ENCODE measurements at regions not wholly inside any gene's neighbourhood (a gene's known extent, or its start where the extent isn't known, plus 50 kb on each side); places are given as distances from the start of the nearest gene placed in this dataset.

DNA sequence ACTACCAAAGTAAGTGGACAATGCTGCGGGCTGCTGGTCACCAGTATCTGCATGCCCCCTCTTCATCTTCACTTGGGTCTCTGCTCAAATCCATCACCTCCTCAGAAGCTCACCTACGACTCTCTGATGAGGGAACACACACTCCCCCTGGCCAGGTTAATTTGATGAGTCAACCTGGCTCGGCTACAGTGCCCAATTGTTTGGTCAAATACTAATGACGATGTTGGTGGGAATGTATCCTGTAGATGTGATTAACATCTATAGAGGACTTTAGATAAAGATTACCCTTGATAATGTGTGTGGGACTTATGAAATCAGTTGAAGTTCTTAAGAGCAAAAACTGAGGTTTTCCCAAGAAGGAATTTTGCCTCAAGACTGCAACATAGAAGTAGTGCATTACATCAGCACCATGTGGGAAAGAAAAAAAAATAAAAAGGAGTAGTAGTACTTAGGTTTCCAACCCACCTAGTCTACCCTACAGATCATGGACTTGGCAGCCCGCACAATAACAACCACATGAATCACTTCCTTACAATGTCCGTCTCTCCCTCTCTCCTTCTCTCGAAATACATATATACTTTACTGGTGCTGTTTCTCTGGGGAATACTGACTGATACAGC is 467.3 kb downstream of the DNAH5 start:
- Histone ChIP-seq H3K27me3 (no peaks in the 10 kb centered on the region), H3K36me3 (no peaks in the 10 kb centered on the region), H3K9me3 (peaks cover 0 to 5% (median 0%) of the 10 kb centered on the region in 4 donors), H3K4me1 (no peaks in the 10 kb centered on the region), H3K4me3 (no peak overlapping the region), H3K27ac (no peak overlapping the region)
- no peak for DNase-seq
- TF ChIP-seq POLR2A (IDR thresholded peaks at IDR 0.05): no peak
- TF ChIP-seq, protein P1, sequence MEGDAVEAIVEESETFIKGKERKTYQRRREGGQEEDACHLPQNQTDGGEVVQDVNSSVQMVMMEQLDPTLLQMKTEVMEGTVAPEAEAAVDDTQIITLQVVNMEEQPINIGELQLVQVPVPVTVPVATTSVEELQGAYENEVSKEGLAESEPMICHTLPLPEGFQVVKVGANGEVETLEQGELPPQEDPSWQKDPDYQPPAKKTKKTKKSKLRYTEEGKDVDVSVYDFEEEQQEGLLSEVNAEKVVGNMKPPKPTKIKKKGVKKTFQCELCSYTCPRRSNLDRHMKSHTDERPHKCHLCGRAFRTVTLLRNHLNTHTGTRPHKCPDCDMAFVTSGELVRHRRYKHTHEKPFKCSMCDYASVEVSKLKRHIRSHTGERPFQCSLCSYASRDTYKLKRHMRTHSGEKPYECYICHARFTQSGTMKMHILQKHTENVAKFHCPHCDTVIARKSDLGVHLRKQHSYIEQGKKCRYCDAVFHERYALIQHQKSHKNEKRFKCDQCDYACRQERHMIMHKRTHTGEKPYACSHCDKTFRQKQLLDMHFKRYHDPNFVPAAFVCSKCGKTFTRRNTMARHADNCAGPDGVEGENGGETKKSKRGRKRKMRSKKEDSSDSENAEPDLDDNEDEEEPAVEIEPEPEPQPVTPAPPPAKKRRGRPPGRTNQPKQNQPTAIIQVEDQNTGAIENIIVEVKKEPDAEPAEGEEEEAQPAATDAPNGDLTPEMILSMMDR (IDR thresholded peaks at IDR 0.05): no peak

DNA sequence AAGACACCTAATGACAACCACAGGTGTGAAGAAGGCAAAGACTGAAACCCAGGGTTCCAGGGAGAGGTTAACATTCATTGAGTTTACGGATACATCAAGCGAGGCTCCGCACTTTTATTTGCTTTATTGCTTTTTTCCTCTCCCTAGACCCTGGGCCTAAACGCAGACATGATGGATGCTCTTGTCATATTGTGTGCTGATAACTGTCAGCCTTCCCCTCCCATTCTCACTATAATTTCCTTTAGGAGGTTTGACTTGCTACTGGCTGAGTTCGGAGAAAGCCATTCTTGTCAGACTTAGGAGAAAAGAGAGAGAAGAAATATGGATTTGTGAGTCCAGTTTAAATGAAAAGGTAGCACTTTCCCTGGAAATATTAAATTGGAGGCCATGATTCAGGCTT is 471.6 kb downstream of the DNAH5 start:
- TF ChIP-seq, protein P1 (IDR thresholded peaks at IDR 0.05): no peak
- no peak for TF ChIP-seq POLR2A (IDR thresholded peaks at IDR 0.05)
- no peak overlapping the region for H3K27ac ChIP-seq

DNA sequence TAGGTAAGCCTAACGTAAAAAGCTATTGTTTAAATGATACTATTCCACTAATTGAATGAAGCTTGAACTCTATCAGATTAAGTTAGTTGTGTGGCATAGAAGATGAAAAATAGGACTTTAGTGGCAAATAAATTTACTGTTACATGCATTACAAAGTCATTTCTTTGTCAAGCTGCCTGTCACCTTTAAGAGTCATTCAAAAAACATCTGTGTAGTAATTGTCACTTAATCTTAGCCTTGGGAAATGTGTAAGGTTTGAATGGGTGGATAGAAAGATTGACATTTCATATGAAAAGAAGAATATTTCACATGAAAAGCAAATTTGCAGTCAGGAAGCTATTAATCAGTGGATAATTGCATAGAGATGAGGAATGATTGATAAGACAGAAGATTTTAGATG is 473.5 kb downstream of the DNAH5 start:
- no peak overlapping the region for H3K4me3 ChIP-seq
- peaks cover 0 to 5% (median 0%) of the 10 kb centered on the region in 4 donors for H3K9me3 ChIP-seq
- TF ChIP-seq POLR2A (IDR thresholded peaks at IDR 0.05): no peak
- TF ChIP-seq, protein P1 (IDR thresholded peaks at IDR 0.05): no peak
- no peaks in the 10 kb centered on the region for H3K27me3 ChIP-seq
- H3K36me3 ChIP-seq: no peaks in the 10 kb centered on the region
- no peaks in the 10 kb centered on the region for H3K4me1 ChIP-seq
- no peak for DNase-seq
- H3K27ac ChIP-seq: no peak overlapping the region

More for the DNA sequence above, 471.6 kb downstream of the DNAH5 start:
- Histone ChIP-seq H3K27me3 (no peaks in the 10 kb centered on the region), H3K4me1 (no peaks in the 10 kb centered on the region), H3K4me3 (no peak overlapping the region), H3K36me3 (no peaks in the 10 kb centered on the region), H3K9me3 (peaks cover 0 to 5% (median 0%) of the 10 kb centered on the region in 4 donors)
- DNase-seq: no peak

DNA sequence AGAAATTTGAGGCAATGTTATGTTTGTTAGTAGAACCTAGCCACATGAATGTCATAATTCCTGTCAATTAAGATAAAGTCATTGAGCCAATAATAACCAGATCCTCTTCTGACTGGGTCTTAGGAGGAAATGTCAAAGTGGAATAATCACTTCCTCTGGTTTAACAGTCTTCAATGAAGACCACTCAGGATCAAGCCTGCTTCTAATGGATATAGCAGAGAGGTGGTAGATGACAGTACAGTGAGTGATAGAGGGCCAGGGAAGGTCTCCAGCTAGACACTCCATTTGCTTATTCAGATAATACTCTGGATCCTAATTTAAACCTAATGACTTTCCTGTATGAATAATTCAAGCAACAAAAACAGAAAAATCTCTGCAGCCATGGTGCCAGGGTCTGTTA is 474.2 kb downstream of the DNAH5 start:
- Histone ChIP-seq H3K4me1 (no peaks in the 10 kb centered on the region), H3K36me3 (no peaks in the 10 kb centered on the region), H3K4me3 (no peak overlapping the region), H3K9me3 (peaks cover 0 to 1% (median 0%) of the 10 kb centered on the region in 4 donors), H3K27me3 (no peaks in the 10 kb centered on the region), H3K27ac (no peak overlapping the region)
- no peak for TF ChIP-seq POLR2A (IDR thresholded peaks at IDR 0.05)
- TF ChIP-seq, protein P1 (IDR thresholded peaks at IDR 0.05): no peak
- no peak for DNase-seq

DNA sequence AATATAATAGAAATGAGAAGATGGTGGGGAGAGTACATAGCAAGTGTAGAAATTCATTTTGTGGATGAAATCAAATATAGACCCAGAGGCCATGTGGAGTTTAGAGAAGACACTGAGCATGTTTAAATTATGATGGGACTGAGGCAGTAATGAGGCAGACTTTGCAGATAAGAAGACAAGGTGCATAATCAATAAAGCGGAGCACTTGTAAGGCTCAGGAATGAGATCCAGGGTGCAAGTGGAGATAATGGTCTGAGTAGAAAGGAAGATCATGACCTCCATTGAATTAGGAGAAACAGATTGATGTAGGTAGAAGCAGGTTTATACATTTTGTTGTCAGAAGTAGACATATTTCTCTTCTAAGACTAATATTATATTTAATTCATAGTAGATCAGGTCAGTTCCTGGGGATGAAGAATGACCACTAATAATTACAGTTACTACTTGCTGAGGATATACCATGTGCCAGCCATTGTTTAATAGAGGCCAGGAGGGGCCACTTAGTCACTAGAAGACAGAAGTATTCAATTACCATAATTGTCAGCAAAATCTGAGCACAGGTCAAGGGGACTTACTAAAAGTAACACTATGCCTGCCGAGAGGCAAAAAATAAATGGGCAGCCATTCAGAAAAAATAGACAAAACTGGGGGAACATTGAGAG is 479.8 kb downstream of the DNAH5 start:
- DNase-seq: no peak
- TF ChIP-seq, protein P1 (IDR thresholded peaks at IDR 0.05): no peak
- no peak for TF ChIP-seq POLR2A (IDR thresholded peaks at IDR 0.05)

More for the DNA sequence above, 479.8 kb downstream of the DNAH5 start:
- H3K9me3 ChIP-seq: no peaks in the 10 kb centered on the region
- no peaks in the 10 kb centered on the region for H3K4me1 ChIP-seq
- H3K4me3 ChIP-seq: no peak overlapping the region
- no peak overlapping the region for H3K27ac ChIP-seq
- no peaks in the 10 kb centered on the region for H3K27me3 ChIP-seq
- H3K36me3 ChIP-seq: no peaks in the 10 kb centered on the region

Data from Peyer's patch (tissue), 4 donors.